ENCODE measurements at regions not wholly inside any gene's neighbourhood (a gene's known extent, or its start where the extent isn't known, plus 50 kb on each side); places are given as distances from the start of the nearest gene placed in this dataset.
"Not testable (repeated sequence)": the region's sequence is repeated elsewhere in the genome, so short reads cannot be mapped to it uniquely, and the experiment has no call there.

DNA sequence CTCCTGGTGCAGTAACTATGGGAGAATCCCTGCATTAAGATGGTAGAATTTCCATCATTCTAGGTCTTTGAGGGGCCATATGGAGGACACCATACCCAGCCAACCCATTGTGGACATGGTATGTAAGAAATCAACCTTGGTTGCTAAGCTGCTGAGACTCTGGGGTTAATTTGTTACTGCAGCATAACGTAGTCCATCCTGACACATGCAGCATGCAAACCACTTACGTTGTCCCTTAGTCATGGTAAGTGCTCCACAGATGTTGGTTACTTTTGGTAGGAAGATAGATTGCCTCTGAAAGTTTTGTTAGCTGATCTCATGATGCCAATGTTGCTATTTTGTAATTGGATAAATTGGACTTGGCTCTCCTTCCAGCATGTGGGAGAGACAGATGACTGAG is 53.8 kb upstream of the EEF2KMT start:
- DNase-seq = not testable (repeated sequence)

Measured in GF-D8 (cell line).